HEK293 (cell line): ENCODE measurements at regions not wholly inside any gene's neighbourhood (a gene's known extent, or its start where the extent isn't known, plus 50 kb on each side); places are given as distances from the start of the nearest gene placed in this dataset.

ENCODE experiments used
- BCL11A ChIP-seq: fragments of 450-650 bp; formaldehyde crosslinking; IDR thresholded peaks from 2 replicates; pipeline ENCODE4 v1.5.1; 2016; ENCODE audit warnings: low read depth, missing biosample characterization, missing genetic modification characterization
- GLI4 ChIP-seq: fragments of 450-650 bp; formaldehyde crosslinking; IDR thresholded peaks from 2 replicates; pipeline ENCODE4 v1.5.1; 2016; ENCODE audit warnings: missing biosample characterization, missing genetic modification characterization
- ZNF174 ChIP-seq: fragments of 450-650 bp; formaldehyde crosslinking; IDR thresholded peaks from 2 replicates; pipeline ENCODE4 v1.5.0; 2017; ENCODE audit warnings: missing biosample characterization, mild to moderate bottlenecking, missing genetic modification characterization
- ZNF274 ChIP-seq, 2 experiments: fragments of 200-500 bp in 1 of 2; fragments of 450-650 bp in 1 of 2; sonication (Bioruptor generic) in 1 of 2; formaldehyde crosslinking in 1 of 2; IDR thresholded peaks; 2 replicates each; pipeline versions ENCODE4 v1.5.1 to v1.6.1; 2014 to 2016; ENCODE audit warnings: borderline replicate concordance in 1 of 2, inconsistent platforms in 1 of 2, low read length in 1 of 2, missing biosample characterization in 1 of 2, missing genetic modification characterization in 1 of 2
- ZNF792 ChIP-seq: fragments of 450-650 bp; formaldehyde crosslinking; IDR thresholded peaks from 2 replicates; pipeline ENCODE4 v1.5.1; 2016; ENCODE audit warnings: missing biosample characterization, missing genetic modification characterization
- TF ChIP-seq, protein P1 (sequence below): fragments of 450-650 bp; formaldehyde crosslinking; IDR thresholded peaks from 2 replicates; pipeline ENCODE4 v1.5.1; 2017; ENCODE audit warnings: missing biosample characterization, missing genetic modification characterization
- TF ChIP-seq, protein P2 (sequence below): fragments of 450-650 bp; formaldehyde crosslinking; IDR thresholded peaks from 2 replicates; pipeline ENCODE4 v1.5.1; 2016; ENCODE audit warnings: missing biosample characterization, missing genetic modification characterization
- TF ChIP-seq, protein P3 (sequence below): IDR thresholded peaks from 2 replicates; pipeline ENCODE4 v1.6.1; 2011; ENCODE audit warnings: mild to moderate bottlenecking, low read depth, low read length, borderline replicate concordance

DNA sequence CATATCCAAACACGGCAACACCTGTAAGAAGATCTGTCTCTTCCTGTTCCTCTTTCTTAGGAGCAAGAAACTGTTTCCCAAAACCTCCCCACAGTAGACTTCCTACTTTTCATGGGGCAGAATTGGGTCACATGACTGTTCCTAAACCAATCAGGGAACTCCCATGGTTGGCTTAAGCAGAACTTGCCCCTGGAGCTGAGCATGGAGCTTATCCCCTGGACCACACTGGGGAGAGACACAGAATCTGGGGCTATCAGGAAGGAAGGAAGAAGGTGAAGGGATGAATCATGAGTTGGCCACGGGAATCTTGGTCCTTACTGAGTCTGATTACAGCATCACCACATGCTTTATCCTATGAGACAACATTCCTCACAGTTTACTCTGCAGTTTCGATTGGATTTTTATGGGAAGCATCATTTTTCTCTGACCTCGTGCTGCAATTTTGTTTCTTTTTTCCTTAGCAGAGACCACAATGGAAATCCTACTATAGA, 81.8 kb downstream of the CDC7 start:
- TF ChIP-seq ZNF274 (IDR thresholded peaks at IDR 0.05; ENCODE audit: low read length) = no peak
- no peak for TF ChIP-seq ZNF274 (tag by site-specific recombination; IDR thresholded peaks at IDR 0.05; ENCODE audit: borderline replicate concordance)
- TF ChIP-seq, protein P1, sequence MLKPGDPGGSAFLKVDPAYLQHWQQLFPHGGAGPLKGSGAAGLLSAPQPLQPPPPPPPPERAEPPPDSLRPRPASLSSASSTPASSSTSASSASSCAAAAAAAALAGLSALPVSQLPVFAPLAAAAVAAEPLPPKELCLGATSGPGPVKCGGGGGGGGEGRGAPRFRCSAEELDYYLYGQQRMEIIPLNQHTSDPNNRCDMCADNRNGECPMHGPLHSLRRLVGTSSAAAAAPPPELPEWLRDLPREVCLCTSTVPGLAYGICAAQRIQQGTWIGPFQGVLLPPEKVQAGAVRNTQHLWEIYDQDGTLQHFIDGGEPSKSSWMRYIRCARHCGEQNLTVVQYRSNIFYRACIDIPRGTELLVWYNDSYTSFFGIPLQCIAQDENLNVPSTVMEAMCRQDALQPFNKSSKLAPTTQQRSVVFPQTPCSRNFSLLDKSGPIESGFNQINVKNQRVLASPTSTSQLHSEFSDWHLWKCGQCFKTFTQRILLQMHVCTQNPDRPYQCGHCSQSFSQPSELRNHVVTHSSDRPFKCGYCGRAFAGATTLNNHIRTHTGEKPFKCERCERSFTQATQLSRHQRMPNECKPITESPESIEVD (tag by site-specific recombination) = no peak
- TF ChIP-seq GLI4 (tag by site-specific recombination) = no peak
- TF ChIP-seq ZNF174 (tag by site-specific recombination) = no peak
- TF ChIP-seq, protein P2, sequence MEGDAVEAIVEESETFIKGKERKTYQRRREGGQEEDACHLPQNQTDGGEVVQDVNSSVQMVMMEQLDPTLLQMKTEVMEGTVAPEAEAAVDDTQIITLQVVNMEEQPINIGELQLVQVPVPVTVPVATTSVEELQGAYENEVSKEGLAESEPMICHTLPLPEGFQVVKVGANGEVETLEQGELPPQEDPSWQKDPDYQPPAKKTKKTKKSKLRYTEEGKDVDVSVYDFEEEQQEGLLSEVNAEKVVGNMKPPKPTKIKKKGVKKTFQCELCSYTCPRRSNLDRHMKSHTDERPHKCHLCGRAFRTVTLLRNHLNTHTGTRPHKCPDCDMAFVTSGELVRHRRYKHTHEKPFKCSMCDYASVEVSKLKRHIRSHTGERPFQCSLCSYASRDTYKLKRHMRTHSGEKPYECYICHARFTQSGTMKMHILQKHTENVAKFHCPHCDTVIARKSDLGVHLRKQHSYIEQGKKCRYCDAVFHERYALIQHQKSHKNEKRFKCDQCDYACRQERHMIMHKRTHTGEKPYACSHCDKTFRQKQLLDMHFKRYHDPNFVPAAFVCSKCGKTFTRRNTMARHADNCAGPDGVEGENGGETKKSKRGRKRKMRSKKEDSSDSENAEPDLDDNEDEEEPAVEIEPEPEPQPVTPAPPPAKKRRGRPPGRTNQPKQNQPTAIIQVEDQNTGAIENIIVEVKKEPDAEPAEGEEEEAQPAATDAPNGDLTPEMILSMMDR (tag by site-specific recombination) = no peak
- no peak for TF ChIP-seq BCL11A (tag by site-specific recombination)
- no peak for TF ChIP-seq ZNF792 (tag by site-specific recombination)
- TF ChIP-seq, protein P3, sequence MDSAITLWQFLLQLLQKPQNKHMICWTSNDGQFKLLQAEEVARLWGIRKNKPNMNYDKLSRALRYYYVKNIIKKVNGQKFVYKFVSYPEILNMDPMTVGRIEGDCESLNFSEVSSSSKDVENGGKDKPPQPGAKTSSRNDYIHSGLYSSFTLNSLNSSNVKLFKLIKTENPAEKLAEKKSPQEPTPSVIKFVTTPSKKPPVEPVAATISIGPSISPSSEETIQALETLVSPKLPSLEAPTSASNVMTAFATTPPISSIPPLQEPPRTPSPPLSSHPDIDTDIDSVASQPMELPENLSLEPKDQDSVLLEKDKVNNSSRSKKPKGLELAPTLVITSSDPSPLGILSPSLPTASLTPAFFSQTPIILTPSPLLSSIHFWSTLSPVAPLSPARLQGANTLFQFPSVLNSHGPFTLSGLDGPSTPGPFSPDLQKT = no peak
